Activated CD4-positive, alpha-beta T cell treated with anti-CD3 and anti-CD28 coated beads for 24 hours (primary cell): ENCODE measurements at regions not wholly inside any gene's neighbourhood (a gene's known extent, or its start where the extent isn't known, plus 50 kb on each side); places are given as distances from the start of the nearest gene placed in this dataset.
"Not testable (repeated sequence)": the region's sequence is repeated elsewhere in the genome, so short reads cannot be mapped to it uniquely, and the experiment has no call there.

ENCODE experiments used
- DNase-seq, 2 donors: peaks; one replicate each; pipeline ENCODE4 v3.0.0-alpha.2; 2020; ENCODE audit warnings: low read depth in 2 of 2

GRCh38 chr1:83090195-83090594 is 908.7 kb downstream of the TTLL7 start:
- DNase-seq = no peak

- no peak for DNase-seq
These were observed 911.1 kb downstream of the TTLL7 start for GRCh38 chr1:83087851-83088250.

- DNase-seq = no peak
These were observed 911.9 kb downstream of the TTLL7 start for GRCh38 chr1:83086986-83087512.

- DNase-seq = no peak
These were observed 912.6 kb downstream of the TTLL7 start for GRCh38 chr1:83086346-83086745.

GRCh38 chr1:83083589-83084224 is 915.2 kb downstream of the TTLL7 start:
- DNase-seq = no peak

- no peak for DNase-seq
These were observed 921.5 kb downstream of the TTLL7 start for GRCh38 chr1:83077411-83077810.

GRCh38 chr1:83075107-83075506 is 923.8 kb downstream of the TTLL7 start:
- no peak for DNase-seq

- no peak for DNase-seq
These were observed 931.0 kb downstream of the TTLL7 start for GRCh38 chr1:83067954-83068353.

GRCh38 chr1:83065952-83066727 is 932.8 kb downstream of the TTLL7 start:
- no peak for DNase-seq

- no peak for DNase-seq
These were observed 934.2 kb downstream of the TTLL7 start for GRCh38 chr1:83064589-83065242.

GRCh38 chr1:83060651-83061390 is 938.1 kb downstream of the TTLL7 start:
- DNase-seq = no peak

- no peak for DNase-seq
These were observed 938.7 kb downstream of the TTLL7 start for GRCh38 chr1:83060221-83060620.

GRCh38 chr1:83058327-83058726 is 940.6 kb downstream of the TTLL7 start:
- no peak for DNase-seq

- no peak for DNase-seq
These were observed 943.4 kb downstream of the TTLL7 start for GRCh38 chr1:83055391-83056170.

GRCh38 chr1:83053446-83053845 is 945.5 kb downstream of the TTLL7 start:
- DNase-seq = no peak

GRCh38 chr1:83052865-83053264 is 946.1 kb downstream of the TTLL7 start:
- no peak for DNase-seq

GRCh38 chr1:83051053-83051452 is 947.9 kb downstream of the TTLL7 start:
- DNase-seq = not testable (repeated sequence)

- DNase-seq = no peak
These were observed 955.7 kb downstream of the TTLL7 start for GRCh38 chr1:83043244-83043643.

GRCh38 chr1:83039091-83039490 is 959.8 kb downstream of the TTLL7 start:
- DNase-seq = not testable (repeated sequence)

GRCh38 chr1:83034851-83035250 is 964.1 kb downstream of the TTLL7 start:
- DNase-seq = no peak

GRCh38 chr1:83033682-83034081 is 965.2 kb downstream of the TTLL7 start:
- no peak for DNase-seq
